Skeletal muscle cell (primary cell): ENCODE measurements at regions not wholly inside any gene's neighbourhood (a gene's known extent, or its start where the extent isn't known, plus 50 kb on each side); places are given as distances from the start of the nearest gene placed in this dataset.
A peak's percentile ranks its signal among the peaks of the same experiment; 100 is the strongest.

Experiments
- DNase-seq: peaks from one replicate; pipeline ENCODE4 v3.0.0-alpha.2; 2010; ENCODE audit warnings: low read depth
- H3K4me3 ChIP-seq: 2 replicates; pipeline ENCODE4 v1.5.1; 2011; ENCODE audit warnings: low read depth, mild to moderate bottlenecking, control low read depth, low read length, moderate library complexity

DNA sequence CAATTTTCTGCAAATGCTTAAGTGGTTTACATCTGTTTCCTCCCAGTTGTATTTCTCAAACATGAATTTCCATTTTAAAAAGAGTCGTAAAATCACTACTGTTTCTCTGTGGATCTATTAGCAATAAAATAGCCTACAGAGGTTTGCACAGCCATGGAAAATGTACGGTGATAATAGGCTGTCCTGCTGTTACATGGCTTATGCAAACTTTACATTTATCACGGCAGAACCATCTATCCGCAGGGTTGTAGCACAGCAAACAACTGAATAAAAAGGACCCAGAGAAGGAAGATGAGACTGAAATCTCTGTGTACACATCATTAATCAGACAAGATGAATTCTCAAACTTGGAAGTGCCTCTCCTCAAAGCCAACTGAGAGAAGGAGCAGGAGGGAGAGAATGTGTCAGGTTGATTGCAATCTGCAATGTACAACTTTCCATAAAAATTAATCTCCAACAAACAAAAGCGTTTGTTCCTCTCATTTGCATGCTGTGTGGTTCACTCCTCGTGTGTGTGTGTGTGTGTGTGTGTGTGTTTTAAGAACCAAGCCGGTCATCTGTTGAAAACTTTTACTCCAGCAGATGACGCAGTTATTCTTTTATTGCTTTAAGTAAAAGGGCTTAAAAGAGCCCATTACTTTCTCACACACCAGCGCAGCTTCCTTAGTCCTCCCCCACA lies 279.3 kb downstream of the SKAP2 start:
- DNase-seq: no peak
- H3K4me3 ChIP-seq: no peak overlapping the region

GRCh38 chr7:26587536-26587935 lies 276.9 kb downstream of the SKAP2 start:
- no peak for DNase-seq
- no peak overlapping the region for H3K4me3 ChIP-seq

DNA sequence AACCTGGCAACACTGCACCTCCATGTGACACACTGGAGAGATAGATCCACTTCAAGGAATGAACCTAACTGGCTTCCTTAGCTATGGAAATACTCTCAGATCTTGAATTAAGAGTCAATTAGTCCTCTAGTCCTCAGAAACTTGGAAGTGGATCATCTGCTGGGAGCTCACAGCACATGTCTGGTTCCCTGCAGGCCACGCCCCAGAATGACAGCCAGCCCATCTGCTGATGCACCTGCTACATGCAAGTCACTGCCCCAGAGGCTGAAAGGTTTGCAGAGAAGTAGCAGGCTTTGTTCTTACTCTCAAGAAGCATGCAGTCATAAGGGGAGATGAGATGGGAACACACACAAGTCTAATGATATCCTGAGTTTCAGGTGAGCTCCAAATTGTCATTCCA lies 275.9 kb downstream of the SKAP2 start:
- no peak overlapping the region for H3K4me3 ChIP-seq
- DNase-seq: no peak

GRCh38 chr7:26590709-26591108 lies 273.7 kb downstream of the SKAP2 start:
- H3K4me3 ChIP-seq: no peak overlapping the region
- DNase-seq: no peak

DNA sequence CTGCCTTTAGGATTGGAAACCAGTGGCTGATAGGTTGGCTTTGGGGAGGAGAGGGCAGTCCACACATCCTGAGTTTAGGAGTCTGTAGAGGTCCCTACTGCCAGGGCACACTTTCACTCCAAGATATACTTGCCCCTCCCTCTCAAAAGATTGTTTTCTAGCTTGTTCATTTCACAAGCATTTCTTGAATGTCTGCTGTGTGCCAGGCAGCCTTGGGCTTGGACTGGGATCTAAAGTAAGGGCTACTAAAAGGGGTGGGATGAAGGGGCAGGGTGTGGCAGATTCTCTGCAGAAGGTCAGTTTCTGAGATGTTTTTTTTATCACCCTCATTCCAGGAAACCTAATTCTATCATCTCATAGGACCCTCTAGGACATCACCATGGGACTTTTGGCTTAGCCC lies 272.4 kb downstream of the SKAP2 start:
- DNase-seq: no peak

DNA sequence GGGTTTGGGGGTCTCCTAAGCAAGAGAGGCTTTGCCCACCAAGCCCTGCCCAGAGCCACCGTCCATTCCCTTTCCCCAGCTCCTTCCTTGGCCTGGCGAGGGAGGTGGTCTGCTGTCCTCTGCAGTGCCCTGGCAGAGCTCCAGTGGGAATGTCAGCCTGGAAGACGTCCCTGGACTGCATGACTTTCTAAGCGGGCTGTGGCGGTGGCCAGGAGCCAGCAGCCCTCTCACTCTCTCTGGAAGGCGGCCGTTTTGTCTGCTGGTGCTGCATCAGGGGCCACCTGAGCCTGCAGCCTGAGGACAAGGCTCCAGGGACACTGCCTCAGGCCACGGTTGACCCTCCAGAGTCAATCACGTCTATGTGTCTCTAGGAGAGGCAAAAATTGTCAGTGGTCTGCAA lies 271.0 kb downstream of the SKAP2 start:
- DNase-seq: no peak
- H3K4me3 ChIP-seq: no peak overlapping the region

More for the DNA sequence above, 272.4 kb downstream of the SKAP2 start:
- no peak overlapping the region for H3K4me3 ChIP-seq

DNA sequence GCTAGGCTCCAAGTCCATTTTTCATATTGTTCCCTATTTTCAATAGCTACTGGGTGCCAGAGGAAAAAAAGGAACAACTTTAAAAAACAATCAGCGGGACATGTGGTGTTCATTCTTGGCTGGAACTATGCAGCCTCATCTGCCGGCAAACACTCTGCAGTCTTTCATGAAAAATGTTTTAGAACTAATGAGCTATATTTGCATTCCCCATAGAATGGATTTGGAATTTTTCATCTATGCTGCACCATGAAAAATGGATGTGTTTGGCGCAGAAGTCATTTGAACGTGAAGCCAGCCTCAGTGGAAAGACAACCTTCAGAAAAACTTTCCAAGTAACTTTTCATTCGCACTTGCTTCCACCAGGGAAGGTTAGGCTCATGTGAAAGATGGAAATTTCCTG lies 270.5 kb downstream of the SKAP2 start:
- no peak for DNase-seq
- no peak overlapping the region for H3K4me3 ChIP-seq

GRCh38 chr7:26594553-26594952 lies 269.8 kb downstream of the SKAP2 start:
- no peak for DNase-seq
- H3K4me3 ChIP-seq: no peak overlapping the region

- no peak overlapping the region for H3K4me3 ChIP-seq
- DNase-seq: no peak
Measured at GRCh38 chr7:26598867-26599266, 265.5 kb downstream of the SKAP2 start.

GRCh38 chr7:26599982-26600381 lies 264.4 kb downstream of the SKAP2 start:
- H3K4me3 ChIP-seq: no peak overlapping the region
- DNase-seq: no peak

GRCh38 chr7:26600411-26600810 lies 264.0 kb downstream of the SKAP2 start:
- no peak overlapping the region for H3K4me3 ChIP-seq
- DNase-seq: no peak

- no peak overlapping the region for H3K4me3 ChIP-seq
- DNase-seq: peak; percentile 5
Measured at GRCh38 chr7:26603631-26604030, 260.8 kb downstream of the SKAP2 start.

DNA sequence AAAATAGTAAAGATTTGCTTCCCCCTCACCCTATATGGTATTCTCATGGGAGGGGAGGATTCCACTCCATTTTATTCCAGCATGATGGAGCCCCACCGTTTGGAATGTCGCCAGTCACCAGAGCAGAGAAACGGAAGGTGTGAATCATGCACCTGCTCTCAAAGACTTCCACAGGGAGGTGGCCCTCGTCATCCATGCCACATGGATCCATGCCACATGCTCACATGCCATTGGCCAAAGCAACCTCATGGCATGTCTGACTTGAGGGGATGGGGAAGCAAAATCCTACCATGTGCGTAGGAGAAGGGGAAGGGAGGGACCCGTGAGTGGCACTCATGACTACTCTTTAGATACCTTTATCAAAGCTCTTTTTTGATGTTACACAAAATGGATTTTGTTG lies 256.0 kb downstream of the SKAP2 start:
- no peak for DNase-seq
- H3K4me3 ChIP-seq: no peak overlapping the region

DNA sequence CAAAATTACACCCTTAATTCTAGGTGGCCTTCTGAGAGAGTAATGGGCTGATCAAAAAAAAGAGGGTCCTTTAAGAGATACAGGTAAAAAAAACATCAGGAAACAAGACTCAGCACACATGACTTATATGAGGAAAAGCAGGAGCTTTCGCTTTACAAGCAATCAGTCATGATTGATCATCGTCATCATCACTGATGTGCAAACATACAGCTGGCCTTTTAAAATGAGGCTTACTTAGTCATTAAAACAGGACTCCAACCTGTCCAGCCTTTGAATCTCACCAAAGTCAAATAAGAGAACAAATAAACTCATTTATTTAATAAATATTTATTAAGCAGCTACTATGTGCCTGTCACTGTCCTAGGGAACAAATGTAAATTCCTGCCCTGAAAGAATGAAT lies 255.3 kb downstream of the SKAP2 start:
- no peak for DNase-seq
- H3K4me3 ChIP-seq: no peak overlapping the region

GRCh38 chr7:26609532-26609931 lies 254.9 kb downstream of the SKAP2 start:
- H3K4me3 ChIP-seq: no peak overlapping the region
- DNase-seq: no peak

- no peak overlapping the region for H3K4me3 ChIP-seq
- DNase-seq: no peak
Measured at GRCh38 chr7:26612742-26613141, 251.6 kb downstream of the SKAP2 start.

GRCh38 chr7:26614503-26614902 lies 249.9 kb downstream of the SKAP2 start:
- H3K4me3 ChIP-seq: no peak overlapping the region
- no peak for DNase-seq

GRCh38 chr7:26616235-26616634 lies 248.2 kb downstream of the SKAP2 start:
- H3K4me3 ChIP-seq: no peak overlapping the region
- no peak for DNase-seq

GRCh38 chr7:26617066-26617465 lies 247.3 kb downstream of the SKAP2 start:
- no peak for DNase-seq
- H3K4me3 ChIP-seq: no peak overlapping the region
